GM18508 (cell line): ENCODE measurements at regions not wholly inside any gene's neighbourhood (a gene's known extent, or its start where the extent isn't known, plus 50 kb on each side); places are given as distances from the start of the nearest gene placed in this dataset.
"Not testable (repeated sequence)": the region's sequence is repeated elsewhere in the genome, so short reads cannot be mapped to it uniquely, and the experiment has no call there.

ENCODE experiments used
- ATAC-seq: cut with Tn5 transposase; IDR thresholded peaks from one replicate; pipeline ENCODE4 v1.9.1; 2021; ENCODE audit warnings: moderate number of reproducible peaks; ENCODE audit not compliant: insufficient read depth, unreplicated experiment

DNA sequence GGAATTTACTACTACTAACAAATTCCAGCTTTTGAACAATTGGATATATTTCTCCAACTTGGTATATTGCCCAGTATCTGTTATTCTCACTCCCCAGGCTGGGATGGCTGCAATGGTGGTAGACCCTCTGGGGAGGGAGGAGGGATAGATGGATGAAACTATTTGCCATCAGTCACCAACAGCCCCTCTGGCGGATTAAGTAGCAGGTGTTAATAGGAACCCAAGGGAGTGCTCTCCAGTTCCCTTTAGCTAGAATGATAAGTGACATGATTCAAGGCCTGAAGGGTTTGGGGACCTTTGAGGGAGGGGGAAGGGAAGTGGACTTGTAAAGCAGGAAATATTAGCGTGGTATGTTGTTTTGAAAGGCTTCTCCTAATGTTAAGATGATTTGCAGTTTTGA, 824.0 kb upstream of the ARRDC3 start:
- no peak for ATAC-seq

DNA sequence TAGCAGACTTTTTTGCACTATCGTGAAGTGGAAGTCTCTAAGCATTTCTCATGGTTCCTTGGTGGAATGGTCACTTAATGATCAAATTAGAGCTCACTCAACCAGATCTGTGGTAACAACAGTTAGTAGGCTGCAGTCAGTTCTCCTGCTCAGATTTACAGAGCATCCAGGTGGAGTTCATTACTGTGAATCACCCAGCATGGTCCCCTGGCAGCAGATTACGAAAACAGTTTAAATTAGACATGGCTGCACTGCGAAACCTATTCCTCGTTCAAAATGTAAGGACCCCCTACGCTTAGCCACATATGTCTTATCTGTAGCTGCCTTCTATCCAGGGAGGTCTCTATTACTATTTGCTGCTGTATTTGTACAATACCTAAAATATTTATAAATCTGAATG, 823.6 kb upstream of the ARRDC3 start:
- no peak for ATAC-seq

DNA sequence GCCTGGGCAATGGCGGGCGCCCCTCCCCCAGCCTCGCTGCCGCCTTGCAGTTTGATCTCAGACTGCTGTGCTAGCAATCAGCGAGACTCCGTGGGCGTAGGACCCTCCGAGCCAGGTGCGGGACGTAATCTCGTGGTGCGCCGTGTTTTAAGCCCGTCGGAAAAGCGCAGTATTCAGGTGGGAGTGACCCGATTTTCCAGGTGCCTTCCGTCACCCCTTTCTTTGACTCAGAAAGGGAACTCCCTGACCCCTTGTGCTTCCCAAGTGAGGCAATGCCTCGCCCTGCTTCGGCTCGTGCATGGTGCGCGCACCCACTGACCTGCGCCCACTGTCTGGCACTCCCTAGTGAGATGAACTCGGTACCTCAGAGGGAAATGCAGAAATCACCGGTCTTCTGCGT, 815.9 kb upstream of the ARRDC3 start:
- not testable (repeated sequence) for ATAC-seq

- ATAC-seq: no peak
Observed at GRCh38 chr5:92181656-92182055, 798.5 kb upstream of the ARRDC3 start.

DNA sequence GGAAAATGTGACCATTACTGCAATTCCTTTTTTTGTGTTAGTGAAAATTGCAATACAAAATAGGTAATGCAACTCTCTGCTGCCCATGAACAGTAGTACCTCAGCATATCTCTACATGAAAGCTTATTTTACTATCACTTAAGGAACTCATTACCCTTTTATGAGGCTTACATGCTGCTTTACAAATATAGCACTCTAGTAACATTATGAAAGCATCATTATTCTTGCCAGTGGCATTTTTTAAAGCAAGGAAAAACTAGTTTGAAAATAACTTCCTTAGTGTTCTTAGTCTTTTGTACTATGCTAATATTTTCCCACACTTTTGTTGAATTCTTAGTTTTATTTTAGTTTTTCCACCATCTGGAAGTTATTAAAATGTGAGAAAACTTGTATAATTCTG, 797.3 kb upstream of the ARRDC3 start:
- ATAC-seq: no peak

- ATAC-seq: no peak
Observed at GRCh38 chr5:92179651-92180050, 796.5 kb upstream of the ARRDC3 start.

DNA sequence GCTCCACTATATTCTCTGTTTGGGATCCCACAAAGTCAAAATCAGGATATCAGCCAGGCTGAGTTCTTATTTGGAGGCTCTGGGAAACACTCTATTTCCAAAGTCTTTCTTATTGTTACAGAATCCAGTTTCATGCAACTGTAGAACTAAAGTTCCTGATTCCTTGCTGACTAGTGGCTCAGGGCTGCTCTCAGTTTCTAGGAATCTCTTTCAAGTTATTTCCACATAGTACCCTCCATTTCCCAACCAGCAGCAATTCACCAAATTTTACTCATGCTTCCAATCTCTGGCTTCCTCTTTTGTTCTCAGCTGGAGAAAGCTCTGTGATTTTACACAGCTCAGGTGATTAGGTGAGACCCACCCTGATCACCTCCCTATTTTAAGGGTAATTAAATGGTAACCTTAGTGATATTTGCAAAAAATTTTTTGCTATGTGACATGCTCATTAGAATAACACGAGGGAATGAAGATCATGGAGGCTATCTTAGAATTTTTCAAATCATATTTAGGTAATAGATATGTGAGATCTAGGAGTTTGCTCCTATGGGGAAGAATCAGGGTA, 794.9 kb upstream of the ARRDC3 start:
- ATAC-seq: no peak

GRCh38 chr5:92163906-92164305, 780.8 kb upstream of the ARRDC3 start:
- ATAC-seq: no peak

- ATAC-seq: no peak
Observed at GRCh38 chr5:92147798-92148197, 764.7 kb upstream of the ARRDC3 start.

DNA sequence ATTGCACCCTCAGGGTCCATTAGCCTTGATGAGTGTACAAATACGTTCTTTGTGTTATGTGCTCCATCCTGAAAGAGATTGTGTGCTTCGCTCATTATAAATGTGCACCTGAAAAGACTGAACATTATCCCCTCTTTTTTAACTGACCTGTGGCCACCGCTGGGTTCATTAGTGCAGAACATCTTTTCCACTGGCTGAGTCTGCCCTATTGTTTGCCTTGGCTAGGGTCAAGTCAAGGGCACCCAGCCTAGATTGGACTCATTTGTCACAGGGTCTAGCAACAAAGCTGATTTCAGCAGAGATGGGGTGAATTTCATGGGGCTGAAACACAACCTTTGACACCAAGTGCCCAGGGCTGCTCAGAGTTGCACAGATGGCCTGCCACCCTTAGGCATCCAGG, 764.1 kb upstream of the ARRDC3 start:
- no peak for ATAC-seq

DNA sequence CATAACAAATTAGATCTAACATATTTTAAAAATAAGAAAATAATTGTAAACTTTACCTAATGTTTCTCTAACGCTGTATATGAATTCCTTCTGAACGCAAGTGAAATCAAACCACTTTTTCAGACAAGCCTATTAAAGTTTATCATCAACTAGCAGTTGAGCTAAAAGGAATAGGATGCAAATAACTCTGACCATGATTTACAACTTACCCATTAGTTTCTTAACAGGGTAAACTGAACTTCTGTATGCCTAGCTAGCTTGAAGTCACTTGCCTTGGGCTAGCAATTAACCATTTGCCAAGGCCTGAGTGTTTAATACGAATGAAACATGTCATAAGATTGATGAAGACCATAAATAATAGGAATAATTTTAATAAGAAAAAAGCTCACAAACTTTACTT, 762.7 kb upstream of the ARRDC3 start:
- no peak for ATAC-seq

- no peak for ATAC-seq
Observed at GRCh38 chr5:92144824-92145223, 761.7 kb upstream of the ARRDC3 start.

DNA sequence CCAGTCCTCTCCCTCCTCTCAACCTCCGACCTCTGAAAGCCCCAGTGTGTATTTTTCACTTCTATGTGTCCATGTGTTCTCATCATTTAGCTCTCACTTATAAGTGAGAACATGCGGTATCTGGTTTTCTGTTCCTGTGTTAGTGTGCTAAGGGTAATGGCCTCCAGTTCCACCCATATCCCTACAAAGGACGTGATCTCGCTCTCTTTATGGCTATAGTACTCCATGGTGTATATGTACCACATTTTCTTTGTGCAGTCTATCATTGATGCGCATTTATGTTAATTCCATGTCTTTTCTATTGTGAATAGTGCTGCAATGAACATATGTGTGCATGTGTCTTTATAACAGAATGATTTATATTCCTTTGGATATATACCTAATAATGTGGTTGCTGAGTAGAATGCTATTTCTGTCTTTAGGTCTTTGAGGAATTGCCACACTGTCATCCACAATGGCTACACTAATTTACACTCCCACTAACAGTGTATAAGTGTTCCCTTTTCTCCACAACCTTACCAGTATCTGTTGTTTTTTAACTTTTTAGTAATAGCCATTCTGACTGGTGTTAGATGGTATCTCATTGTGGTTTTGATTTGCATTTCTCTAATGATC, 749.3 kb upstream of the ARRDC3 start:
- not testable (repeated sequence) for ATAC-seq

GRCh38 chr5:92126182-92126581, 743.1 kb upstream of the ARRDC3 start:
- ATAC-seq: no peak

DNA sequence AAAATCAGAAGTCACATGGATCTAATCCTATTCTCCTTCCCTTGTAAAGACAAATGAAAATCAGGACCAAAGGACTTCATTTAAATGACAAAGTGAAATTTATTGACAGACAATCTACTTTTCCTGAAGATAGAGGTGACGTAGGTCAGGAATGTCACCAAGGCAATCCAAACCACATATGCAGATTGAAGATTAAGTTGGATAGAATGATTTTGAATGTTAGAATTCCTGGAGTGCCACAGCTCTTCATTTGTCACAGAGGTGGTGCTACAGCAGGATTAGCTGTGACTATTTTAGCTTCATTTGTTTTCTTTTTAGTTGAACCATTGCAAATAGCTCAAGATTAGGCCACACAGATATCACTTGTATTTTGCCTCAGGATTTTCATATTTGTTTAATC, 736.0 kb upstream of the ARRDC3 start:
- ATAC-seq: no peak

GRCh38 chr5:92106808-92107207, 723.7 kb upstream of the ARRDC3 start:
- ATAC-seq: no peak

- ATAC-seq: no peak
Observed at GRCh38 chr5:92104126-92104525, 721.0 kb upstream of the ARRDC3 start.

GRCh38 chr5:92102313-92102712, 719.2 kb upstream of the ARRDC3 start:
- ATAC-seq: no peak

DNA sequence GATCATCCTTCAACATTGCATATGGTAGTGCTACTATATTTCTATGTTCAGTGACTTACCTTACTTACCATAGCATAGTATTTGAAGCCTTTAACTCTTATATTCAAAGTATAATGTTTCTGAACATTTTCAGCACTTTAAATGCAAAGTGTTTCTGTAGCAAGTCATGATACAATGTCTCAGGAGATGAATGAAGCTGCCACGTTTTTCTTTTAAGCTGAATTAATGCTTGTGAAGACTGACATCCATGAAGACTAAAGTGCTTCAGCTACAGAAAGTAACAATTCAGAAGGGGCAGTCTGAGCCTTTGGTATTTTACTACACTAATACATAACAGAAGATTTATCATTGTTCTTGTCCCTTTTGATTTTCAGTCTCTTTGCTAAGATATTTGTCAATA, 709.1 kb upstream of the ARRDC3 start:
- no peak for ATAC-seq

GRCh38 chr5:92086059-92086811, 703.1 kb upstream of the ARRDC3 start:
- no peak for ATAC-seq

GRCh38 chr5:92081958-92082712, 699.0 kb upstream of the ARRDC3 start:
- ATAC-seq: no peak
